HEK293 (cell line): ENCODE measurements at regions not wholly inside any gene's neighbourhood (a gene's known extent, or its start where the extent isn't known, plus 50 kb on each side); places are given as distances from the start of the nearest gene placed in this dataset.

ENCODE experiments used
- AEBP2 ChIP-seq: fragments of 450-650 bp; formaldehyde crosslinking; IDR thresholded peaks from 2 replicates; pipeline ENCODE4 v1.5.1; 2016; ENCODE audit warnings: missing biosample characterization, missing genetic modification characterization, borderline replicate concordance
- PATZ1 ChIP-seq: fragments of 450-650 bp; formaldehyde crosslinking; IDR thresholded peaks from 2 replicates; pipeline ENCODE4 v1.5.1; 2016; ENCODE audit warnings: missing biosample characterization, missing genetic modification characterization
- YY1 ChIP-seq: fragments of 450-650 bp; formaldehyde crosslinking; IDR thresholded peaks from 2 replicates; pipeline ENCODE4 v1.5.1; 2018; ENCODE audit warnings: missing biosample characterization, missing genetic modification characterization
- ZNF121 ChIP-seq: fragments of 450-650 bp; formaldehyde crosslinking; IDR thresholded peaks from 2 replicates; pipeline ENCODE4 v1.5.1; 2016; ENCODE audit warnings: missing biosample characterization, missing genetic modification characterization
- ZNF274 ChIP-seq, 2 experiments: fragments of 200-500 bp in 1 of 2; fragments of 450-650 bp in 1 of 2; sonication (Bioruptor generic) in 1 of 2; formaldehyde crosslinking in 1 of 2; IDR thresholded peaks; 2 replicates each; pipeline versions ENCODE4 v1.5.1 to v1.6.1; 2014 to 2016; ENCODE audit warnings: borderline replicate concordance in 1 of 2, inconsistent platforms in 1 of 2, low read length in 1 of 2, missing biosample characterization in 1 of 2, missing genetic modification characterization in 1 of 2
- ZSCAN23 ChIP-seq: fragments of 450-650 bp; formaldehyde crosslinking; IDR thresholded peaks from 2 replicates; pipeline ENCODE4 v1.5.1; 2016; ENCODE audit warnings: missing biosample characterization, missing genetic modification characterization
- TF ChIP-seq, protein P1 (sequence below): fragments of 450-650 bp; formaldehyde crosslinking; IDR thresholded peaks from 2 replicates; pipeline ENCODE4 v1.5.1; 2016; ENCODE audit warnings: missing biosample characterization, missing genetic modification characterization
- TF ChIP-seq, protein P2 (sequence below): sonication (generic); formaldehyde crosslinking; IDR thresholded peaks from 2 replicates; pipeline ENCODE4 v1.8.1; 2022; ENCODE audit warnings: mild to moderate bottlenecking, moderate library complexity, missing genetic modification reagents
- TF ChIP-seq, protein P3 (sequence below): fragments of 450-650 bp; IDR thresholded peaks from 2 replicates; pipeline ENCODE4 v1.5.1; 2018; ENCODE audit warnings: missing biosample characterization, missing genetic modification characterization

DNA sequence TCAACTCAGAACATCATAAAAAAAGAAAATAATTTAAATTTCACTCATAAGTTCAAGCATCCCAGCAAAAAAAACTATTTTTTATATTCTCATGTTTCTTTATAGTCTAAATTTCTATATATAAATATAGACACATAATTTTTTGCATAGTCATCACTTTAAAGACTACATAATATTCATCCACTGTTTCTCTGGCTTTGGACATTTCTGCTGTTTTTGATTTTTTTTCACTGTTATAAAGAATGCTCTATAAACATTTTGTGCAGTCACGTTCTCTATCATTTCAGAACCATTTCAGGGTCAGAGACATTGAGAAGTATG lies 59.7 kb upstream of the CLPB start:
- TF ChIP-seq, protein P1, sequence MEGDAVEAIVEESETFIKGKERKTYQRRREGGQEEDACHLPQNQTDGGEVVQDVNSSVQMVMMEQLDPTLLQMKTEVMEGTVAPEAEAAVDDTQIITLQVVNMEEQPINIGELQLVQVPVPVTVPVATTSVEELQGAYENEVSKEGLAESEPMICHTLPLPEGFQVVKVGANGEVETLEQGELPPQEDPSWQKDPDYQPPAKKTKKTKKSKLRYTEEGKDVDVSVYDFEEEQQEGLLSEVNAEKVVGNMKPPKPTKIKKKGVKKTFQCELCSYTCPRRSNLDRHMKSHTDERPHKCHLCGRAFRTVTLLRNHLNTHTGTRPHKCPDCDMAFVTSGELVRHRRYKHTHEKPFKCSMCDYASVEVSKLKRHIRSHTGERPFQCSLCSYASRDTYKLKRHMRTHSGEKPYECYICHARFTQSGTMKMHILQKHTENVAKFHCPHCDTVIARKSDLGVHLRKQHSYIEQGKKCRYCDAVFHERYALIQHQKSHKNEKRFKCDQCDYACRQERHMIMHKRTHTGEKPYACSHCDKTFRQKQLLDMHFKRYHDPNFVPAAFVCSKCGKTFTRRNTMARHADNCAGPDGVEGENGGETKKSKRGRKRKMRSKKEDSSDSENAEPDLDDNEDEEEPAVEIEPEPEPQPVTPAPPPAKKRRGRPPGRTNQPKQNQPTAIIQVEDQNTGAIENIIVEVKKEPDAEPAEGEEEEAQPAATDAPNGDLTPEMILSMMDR = no peak
- no peak for TF ChIP-seq PATZ1
- TF ChIP-seq ZNF121 (tag by site-specific recombination) = no peak
- no peak for TF ChIP-seq ZSCAN23 (tag by site-specific recombination)
- no peak for TF ChIP-seq ZNF274 (IDR thresholded peaks at IDR 0.05; ENCODE audit: low read length)
- TF ChIP-seq ZNF274 (tag by site-specific recombination; IDR thresholded peaks at IDR 0.05; ENCODE audit: borderline replicate concordance) = no peak
- no peak for TF ChIP-seq AEBP2 (tag by site-specific recombination)
- TF ChIP-seq, protein P2, sequence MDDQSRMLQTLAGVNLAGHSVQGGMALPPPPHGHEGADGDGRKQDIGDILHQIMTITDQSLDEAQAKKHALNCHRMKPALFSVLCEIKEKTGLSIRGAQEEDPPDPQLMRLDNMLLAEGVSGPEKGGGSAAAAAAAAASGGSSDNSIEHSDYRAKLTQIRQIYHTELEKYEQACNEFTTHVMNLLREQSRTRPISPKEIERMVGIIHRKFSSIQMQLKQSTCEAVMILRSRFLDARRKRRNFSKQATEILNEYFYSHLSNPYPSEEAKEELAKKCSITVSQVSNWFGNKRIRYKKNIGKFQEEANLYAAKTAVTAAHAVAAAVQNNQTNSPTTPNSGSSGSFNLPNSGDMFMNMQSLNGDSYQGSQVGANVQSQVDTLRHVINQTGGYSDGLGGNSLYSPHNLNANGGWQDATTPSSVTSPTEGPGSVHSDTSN (CRISPR knock-in tag) = no peak
- TF ChIP-seq YY1 (tag by site-specific recombination) = no peak
- TF ChIP-seq, protein P3, sequence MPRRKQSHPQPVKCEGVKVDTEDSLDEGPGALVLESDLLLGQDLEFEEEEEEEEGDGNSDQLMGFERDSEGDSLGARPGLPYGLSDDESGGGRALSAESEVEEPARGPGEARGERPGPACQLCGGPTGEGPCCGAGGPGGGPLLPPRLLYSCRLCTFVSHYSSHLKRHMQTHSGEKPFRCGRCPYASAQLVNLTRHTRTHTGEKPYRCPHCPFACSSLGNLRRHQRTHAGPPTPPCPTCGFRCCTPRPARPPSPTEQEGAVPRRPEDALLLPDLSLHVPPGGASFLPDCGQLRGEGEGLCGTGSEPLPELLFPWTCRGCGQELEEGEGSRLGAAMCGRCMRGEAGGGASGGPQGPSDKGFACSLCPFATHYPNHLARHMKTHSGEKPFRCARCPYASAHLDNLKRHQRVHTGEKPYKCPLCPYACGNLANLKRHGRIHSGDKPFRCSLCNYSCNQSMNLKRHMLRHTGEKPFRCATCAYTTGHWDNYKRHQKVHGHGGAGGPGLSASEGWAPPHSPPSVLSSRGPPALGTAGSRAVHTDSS (tag by site-specific recombination) = no peak
